Fibroblast of mammary gland (primary cell): ENCODE measurements at regions not wholly inside any gene's neighbourhood (a gene's known extent, or its start where the extent isn't known, plus 50 kb on each side); places are given as distances from the start of the nearest gene placed in this dataset.
A peak's percentile ranks its signal among the peaks of the same experiment; 100 is the strongest.

Experiments used
- DNase-seq: peaks from one replicate; pipeline ENCODE4 v3.0.0-alpha.2; 2010; ENCODE audit warnings: low read depth
- H3K4me3 ChIP-seq: 2 replicates; pipeline ENCODE4 v1.5.1; 2011; ENCODE audit warnings: low read depth, mild to moderate bottlenecking, low read length, moderate library complexity; ENCODE audit not compliant: control insufficient read depth
- CTCF ChIP-seq: conservative IDR thresholded peaks from 2 replicates; pipeline ENCODE4 v1.5.1; 2011; ENCODE audit warnings: low read depth, low read length, inconsistent platforms; ENCODE audit not compliant: control insufficient read depth, insufficient read depth

DNA sequence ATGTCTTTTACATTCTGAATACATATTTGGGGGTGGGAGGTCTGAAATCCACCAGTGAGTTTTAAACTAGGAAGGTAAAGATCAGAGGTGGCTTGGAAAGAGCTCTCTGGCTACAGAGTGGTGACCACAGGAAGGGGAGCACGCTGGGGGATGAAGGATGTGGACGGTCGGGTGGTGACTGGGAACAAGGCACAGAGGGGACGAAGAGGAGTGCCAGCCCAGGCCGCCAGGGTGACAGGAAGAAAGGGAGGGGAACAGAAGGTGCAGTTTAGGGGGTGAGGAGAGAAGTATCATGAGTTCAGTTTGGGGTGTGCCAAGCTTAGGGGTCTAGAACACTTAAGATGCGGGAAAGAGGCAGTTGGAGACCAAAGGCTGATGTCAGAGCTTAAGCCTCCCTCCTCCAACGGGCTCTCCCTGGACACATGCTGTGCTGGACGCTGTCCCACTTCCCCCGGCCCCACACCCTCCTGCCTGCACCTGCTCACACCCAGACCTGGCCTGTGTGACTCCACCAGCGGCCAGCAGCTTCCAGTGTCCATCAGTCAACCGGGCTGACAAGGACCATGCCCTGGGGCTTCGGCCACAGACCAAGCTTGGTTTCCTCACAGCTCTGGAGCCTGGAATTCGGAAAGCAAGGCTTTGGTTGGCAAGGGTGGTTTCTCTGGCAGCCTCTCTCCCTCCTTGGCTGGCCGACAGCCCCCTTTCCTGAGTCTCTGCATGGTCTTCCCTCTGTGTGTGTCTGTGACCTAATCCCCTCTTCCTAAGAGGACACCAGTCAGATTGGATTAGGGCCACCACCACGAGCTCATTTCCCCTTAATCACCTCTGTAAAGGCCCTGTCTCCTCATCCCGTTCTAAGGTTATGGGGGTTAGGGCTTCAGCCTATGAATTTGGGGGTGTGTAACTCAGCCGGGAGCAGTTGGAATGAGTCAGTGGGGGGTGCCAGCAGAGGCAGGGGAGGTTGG lies 120.4 kb upstream of the IQSEC1 start:
- no peak overlapping the region for H3K4me3 ChIP-seq
- DNase-seq: no peak
- TF ChIP-seq CTCF: no peak

DNA sequence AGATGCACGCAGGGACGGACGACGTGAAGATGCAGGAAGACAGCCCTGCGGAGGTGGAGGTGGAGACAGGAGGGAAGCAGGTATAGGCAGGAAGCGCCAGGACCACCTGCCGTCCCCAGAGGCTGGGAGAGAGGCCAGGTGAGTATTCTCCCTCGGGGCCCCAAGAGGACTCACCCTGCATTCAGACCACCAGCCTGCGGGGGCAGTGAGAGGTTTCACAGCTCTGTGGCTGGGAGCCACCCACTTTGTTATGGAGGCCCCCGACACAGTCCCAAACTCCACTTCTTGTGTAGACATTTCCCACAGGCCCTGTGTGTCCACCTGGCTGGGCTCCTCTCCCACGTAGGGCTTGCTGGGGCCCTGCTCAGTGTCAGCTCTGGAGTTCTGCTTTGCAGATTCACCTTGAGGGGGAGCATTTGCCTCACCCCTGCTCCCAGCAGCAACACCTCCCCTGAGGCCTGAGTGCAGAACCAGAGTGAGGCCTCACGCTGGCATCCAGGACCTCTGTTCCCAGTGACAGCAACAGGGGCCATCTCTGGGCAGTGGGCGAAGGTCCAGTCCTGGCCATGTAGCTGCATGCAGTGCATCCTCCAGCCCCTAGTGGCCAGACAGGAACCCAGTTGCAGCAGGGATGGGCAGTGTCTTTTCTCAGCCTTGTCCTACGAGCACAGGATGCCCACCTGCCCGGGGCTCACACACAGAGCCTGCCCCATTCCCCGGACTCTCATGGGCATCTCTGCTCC lies 119.4 kb upstream of the IQSEC1 start:
- TF ChIP-seq CTCF: peak; percentile 30
- DNase-seq: no peak
- H3K4me3 ChIP-seq: no peak overlapping the region

- DNase-seq: no peak
Observed at GRCh38 chr3:13191016-13191415, 117.8 kb upstream of the IQSEC1 start.

DNA sequence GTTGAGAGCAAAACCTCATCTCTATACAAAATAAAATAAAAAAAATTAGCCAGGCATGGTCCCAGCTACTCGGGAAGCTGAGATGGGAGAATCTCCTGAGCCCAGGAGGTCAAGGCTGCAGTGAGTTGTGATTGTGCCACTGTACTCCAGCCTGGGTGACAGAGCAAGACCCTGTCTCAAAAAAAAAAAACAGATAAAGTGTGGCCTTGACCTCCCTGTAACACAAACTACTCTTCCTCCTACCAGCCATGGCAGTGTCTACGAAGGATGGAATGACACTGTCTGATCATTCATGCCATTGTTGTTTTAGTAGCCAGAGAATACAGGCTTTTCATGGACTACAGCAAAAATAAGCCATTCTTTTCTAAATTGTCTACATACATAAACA lies 117.1 kb upstream of the IQSEC1 start:
- no peak for DNase-seq
- H3K4me3 ChIP-seq: no peak overlapping the region
- TF ChIP-seq CTCF: no peak

More at GRCh38 chr3:13191016-13191415, 117.8 kb upstream of the IQSEC1 start:
- no peak for TF ChIP-seq CTCF
- H3K4me3 ChIP-seq: no peak overlapping the region

DNA sequence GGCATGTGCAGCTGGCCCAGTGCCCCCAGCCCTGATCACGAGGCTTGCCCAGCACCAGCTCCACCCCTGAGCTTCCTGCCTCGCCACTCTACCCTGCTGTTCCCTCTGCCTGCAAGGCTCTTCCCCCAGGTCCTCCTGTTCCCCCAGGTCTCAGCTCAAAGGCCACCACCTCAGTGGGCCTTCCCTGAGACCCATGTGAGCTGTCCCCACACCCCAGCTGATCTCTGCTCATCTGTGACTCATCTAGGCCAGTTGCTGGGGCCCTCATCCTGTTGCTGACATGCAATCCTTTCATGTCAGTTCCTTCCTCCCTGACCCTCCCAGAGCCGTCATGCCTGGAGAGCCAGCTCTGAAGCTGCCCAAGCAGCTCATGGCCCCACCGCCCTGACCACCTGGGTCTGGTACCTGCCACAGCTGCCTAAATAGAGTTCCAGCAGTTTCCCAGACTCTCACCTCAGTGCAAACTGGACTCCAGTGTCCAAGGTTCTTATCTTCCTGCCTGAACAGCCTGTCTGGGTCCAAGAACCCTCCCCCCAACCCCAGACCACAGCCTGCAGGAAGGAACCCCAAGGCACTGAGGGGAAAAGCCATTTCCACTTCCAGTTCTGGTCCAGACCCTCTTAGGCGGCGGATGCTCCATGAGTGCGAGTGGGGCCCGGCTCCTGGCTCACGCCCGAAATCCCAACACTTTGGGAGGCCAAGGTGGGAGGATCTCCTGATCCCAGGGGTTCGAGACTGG lies 116.6 kb upstream of the IQSEC1 start:
- TF ChIP-seq CTCF: no peak
- no peak overlapping the region for H3K4me3 ChIP-seq

DNA sequence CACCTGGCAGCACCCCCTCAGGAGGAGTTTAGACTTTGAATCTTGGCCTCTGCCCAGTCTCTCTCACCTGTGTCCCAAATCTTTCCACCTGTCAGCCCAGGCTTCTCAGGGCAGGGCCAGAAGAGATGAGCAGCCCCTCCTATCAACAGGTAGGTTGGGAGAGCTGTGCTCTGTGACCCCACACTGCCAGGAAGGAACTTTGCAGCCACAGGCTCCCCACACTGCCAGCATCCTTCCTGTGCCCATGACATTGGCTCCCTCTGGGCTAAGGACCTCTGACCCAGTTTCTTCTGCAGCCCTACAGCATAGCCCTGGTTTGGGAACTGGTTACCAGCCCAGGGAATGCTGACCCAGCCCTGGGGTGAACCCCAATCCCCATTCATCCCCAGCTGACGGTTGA lies 115.7 kb upstream of the IQSEC1 start:
- no peak for DNase-seq
- TF ChIP-seq CTCF: no peak
- H3K4me3 ChIP-seq: no peak overlapping the region

More for the DNA sequence above, 116.6 kb upstream of the IQSEC1 start:
- DNase-seq: peak; percentile 6
